Breast epithelium (tissue), 4 donors: ENCODE measurements at regions not wholly inside any gene's neighbourhood (a gene's known extent, or its start where the extent isn't known, plus 50 kb on each side); places are given as distances from the start of the nearest gene placed in this dataset.

Experiments used
- DNase-seq, 2 donors: peaks; one replicate each; pipeline ENCODE4 v3.0.0-alpha.2; 2019; ENCODE audit warnings: low spot score in 2 of 2
- H3K27ac ChIP-seq, 2 donors: fragments of 200-600 bp; sonication (generic) in 1 of 2; one replicate each; pipeline ENCODE4 v1.5.1; 2016 to 2019; ENCODE audit warnings: mild to moderate bottlenecking in 1 of 2
- H3K27me3 ChIP-seq, 2 donors: fragments of 200-600 bp; sonication (generic) in 1 of 2; one replicate each; pipeline versions ENCODE4 v1.5.1 to v1.6.0; 2017 to 2019; ENCODE audit warnings: control low read depth in 1 of 2, mild to moderate bottlenecking in 1 of 2
- H3K36me3 ChIP-seq: fragments of 200-600 bp; one replicate; pipeline ENCODE4 v1.5.1; 2019
- H3K4me1 ChIP-seq, 2 donors: fragments of 200-600 bp; sonication (generic); one replicate each; pipeline ENCODE4 v1.5.1; 2016 to 2019; ENCODE audit warnings: control low read depth in 1 of 2
- H3K4me3 ChIP-seq, 3 donors: fragments of 200-600 bp; sonication (generic); 1 replicate in 2 of 3; 2 replicates in 1 of 3; pipeline ENCODE4 v1.5.1; 2016 to 2019; ENCODE audit warnings: mild to moderate bottlenecking in 3 of 3, moderate library complexity in 2 of 3
- H3K9me3 ChIP-seq, 2 donors: fragments of 200-600 bp; sonication (generic) in 1 of 2; one replicate each; pipeline ENCODE4 v1.5.1; 2016 to 2019; ENCODE audit warnings: control low read depth in 1 of 2
- POLR2A ChIP-seq: fragments of 450-650 bp; IDR thresholded peaks from one replicate; pipeline ENCODE4 v1.6.1; 2016; ENCODE audit warnings: antibody characterized with exemption, mild to moderate bottlenecking, moderate library complexity
- POLR2AphosphoS5 ChIP-seq, 3 donors: sonication (generic); formaldehyde crosslinking; IDR thresholded peaks; one replicate each; pipeline ENCODE4 v1.6.1; 2017; ENCODE audit warnings: antibody characterized with exemption in 3 of 3
- intact Hi-C: fragments of 100-400 bp; cut with DNase I; formaldehyde crosslinking; loops from one replicate; pipeline ENCODE4 v1.15.1; 2023; ENCODE audit warnings: low total_unique reads
- TF ChIP-seq, protein P1 (sequence below), 3 donors: fragments of 450-650 bp; IDR thresholded peaks; one replicate each; pipeline ENCODE4 v1.5.1; 2016 to 2017; ENCODE audit warnings: antibody characterized with exemption in 3 of 3, mild to moderate bottlenecking in 3 of 3, moderate library complexity in 3 of 3

GRCh38 chr9:84481231-84481630 is 140.7 kb upstream of the SLC28A3 start:
- no peak for DNase-seq
- intact Hi-C loops: no loop called here
- Histone ChIP-seq H3K36me3 (no peaks in the 10 kb centered on the region), H3K27ac (no peak overlapping the region), H3K4me1 (no peaks in the 10 kb centered on the region), H3K4me3 (no peak overlapping the region), H3K27me3 (no peaks in the 10 kb centered on the region), H3K9me3 (no peaks in the 10 kb centered on the region)
- TF ChIP-seq, protein P1, sequence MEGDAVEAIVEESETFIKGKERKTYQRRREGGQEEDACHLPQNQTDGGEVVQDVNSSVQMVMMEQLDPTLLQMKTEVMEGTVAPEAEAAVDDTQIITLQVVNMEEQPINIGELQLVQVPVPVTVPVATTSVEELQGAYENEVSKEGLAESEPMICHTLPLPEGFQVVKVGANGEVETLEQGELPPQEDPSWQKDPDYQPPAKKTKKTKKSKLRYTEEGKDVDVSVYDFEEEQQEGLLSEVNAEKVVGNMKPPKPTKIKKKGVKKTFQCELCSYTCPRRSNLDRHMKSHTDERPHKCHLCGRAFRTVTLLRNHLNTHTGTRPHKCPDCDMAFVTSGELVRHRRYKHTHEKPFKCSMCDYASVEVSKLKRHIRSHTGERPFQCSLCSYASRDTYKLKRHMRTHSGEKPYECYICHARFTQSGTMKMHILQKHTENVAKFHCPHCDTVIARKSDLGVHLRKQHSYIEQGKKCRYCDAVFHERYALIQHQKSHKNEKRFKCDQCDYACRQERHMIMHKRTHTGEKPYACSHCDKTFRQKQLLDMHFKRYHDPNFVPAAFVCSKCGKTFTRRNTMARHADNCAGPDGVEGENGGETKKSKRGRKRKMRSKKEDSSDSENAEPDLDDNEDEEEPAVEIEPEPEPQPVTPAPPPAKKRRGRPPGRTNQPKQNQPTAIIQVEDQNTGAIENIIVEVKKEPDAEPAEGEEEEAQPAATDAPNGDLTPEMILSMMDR (IDR thresholded peaks at IDR 0.05): no peak

DNA sequence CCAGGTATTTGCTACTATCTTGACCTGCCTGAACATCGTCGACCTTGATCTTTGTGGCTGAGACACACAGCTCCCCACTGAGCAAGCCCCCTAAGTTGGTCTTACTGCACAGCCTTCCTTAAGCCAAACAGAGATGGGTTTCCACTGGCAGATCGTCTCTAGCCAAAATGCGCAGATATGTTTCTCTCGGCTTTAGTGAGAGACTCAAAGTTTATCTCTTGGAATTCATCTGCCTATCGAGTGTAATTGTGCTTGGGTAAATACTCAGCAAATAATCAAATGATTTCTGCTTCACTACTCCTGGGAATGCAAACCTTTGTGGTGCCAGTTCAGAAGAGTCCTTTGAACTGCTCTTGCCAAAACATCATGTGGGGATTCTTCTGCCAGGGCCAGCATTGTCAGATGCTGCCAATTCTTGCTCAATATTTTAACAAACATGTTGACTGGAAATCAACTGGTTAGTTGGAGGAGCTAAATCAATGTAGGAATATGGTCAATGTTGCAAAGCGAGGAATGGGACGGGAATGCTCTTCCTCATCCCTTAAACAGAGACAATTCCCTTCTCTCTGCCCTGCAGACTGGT is 141.2 kb upstream of the SLC28A3 start:
- intact Hi-C loops: no loop called here
- TF ChIP-seq, protein P1 (IDR thresholded peaks at IDR 0.05): no peak
- TF ChIP-seq POLR2AphosphoS5 (IDR thresholded peaks at IDR 0.05) (no peak), POLR2A (no peak)

GRCh38 chr9:84482607-84483006 is 142.0 kb upstream of the SLC28A3 start:
- Histone ChIP-seq H3K9me3 (no peaks in the 10 kb centered on the region), H3K4me1 (no peaks in the 10 kb centered on the region), H3K27ac (no peak overlapping the region), H3K4me3 (no peak overlapping the region), H3K36me3 (no peaks in the 10 kb centered on the region), H3K27me3 (no peaks in the 10 kb centered on the region)
- intact Hi-C loops: no loop called here
- no peak for DNase-seq
- TF ChIP-seq POLR2AphosphoS5 (IDR thresholded peaks at IDR 0.05): no peak
- TF ChIP-seq, protein P1 (IDR thresholded peaks at IDR 0.05): no peak
- no peak for TF ChIP-seq POLR2A

More for the DNA sequence above, 141.2 kb upstream of the SLC28A3 start:
- H3K36me3 ChIP-seq: no peaks in the 10 kb centered on the region
- H3K4me3 ChIP-seq: no peak overlapping the region
- no peak for DNase-seq
- H3K9me3 ChIP-seq: no peaks in the 10 kb centered on the region
- no peaks in the 10 kb centered on the region for H3K27me3 ChIP-seq
- H3K27ac ChIP-seq: no peak overlapping the region
- no peaks in the 10 kb centered on the region for H3K4me1 ChIP-seq

DNA sequence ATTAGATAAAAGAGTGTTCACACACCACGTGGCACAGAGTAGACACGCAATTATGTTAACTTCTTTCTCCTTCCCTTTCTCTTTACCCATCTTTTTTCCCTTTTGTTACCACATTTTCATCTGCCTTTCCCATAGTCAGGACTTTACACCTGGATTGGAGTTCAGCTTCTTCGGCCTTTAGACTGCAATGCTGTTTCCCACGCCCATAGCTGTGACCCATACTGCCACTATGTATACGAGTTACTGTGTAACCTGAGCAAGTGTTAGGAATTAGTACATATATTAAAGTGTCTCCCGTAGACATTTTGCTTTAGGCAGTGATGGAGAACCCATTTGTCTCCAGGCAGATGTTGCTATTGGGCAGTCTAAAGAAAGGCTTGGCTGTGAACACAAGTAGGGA is 143.6 kb upstream of the SLC28A3 start:
- H3K9me3 ChIP-seq: no peaks in the 10 kb centered on the region
- H3K27ac ChIP-seq: no peak overlapping the region
- no peaks in the 10 kb centered on the region for H3K36me3 ChIP-seq
- TF ChIP-seq POLR2AphosphoS5 (IDR thresholded peaks at IDR 0.05) (no peak), POLR2A (no peak)
- TF ChIP-seq, protein P1 (IDR thresholded peaks at IDR 0.05): no peak
- no peak overlapping the region for H3K4me3 ChIP-seq
- no peaks in the 10 kb centered on the region for H3K27me3 ChIP-seq
- intact Hi-C loops: no loop called here
- DNase-seq: no peak
- no peaks in the 10 kb centered on the region for H3K4me1 ChIP-seq

DNA sequence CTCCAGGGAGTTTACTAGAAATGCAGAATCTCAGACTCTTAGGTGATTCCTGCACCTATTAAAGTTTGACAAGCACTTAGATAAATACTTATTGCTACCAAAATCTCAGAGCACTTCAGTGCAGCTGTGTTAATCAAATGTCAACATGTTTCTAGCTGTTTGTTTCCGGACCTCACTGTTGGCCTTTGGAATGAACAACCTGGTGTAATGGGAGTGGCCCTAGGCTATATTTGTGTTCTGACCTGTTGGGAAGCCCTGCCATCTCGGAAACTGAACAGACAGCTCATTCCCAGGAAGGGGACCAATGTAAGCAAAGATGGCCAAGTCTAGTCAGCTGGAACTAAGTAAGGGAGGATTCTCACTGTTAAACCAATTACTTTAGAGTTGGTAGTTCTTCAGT is 145.0 kb upstream of the SLC28A3 start:
- H3K4me3 ChIP-seq: no peak overlapping the region
- no peaks in the 10 kb centered on the region for H3K9me3 ChIP-seq
- no peak overlapping the region for H3K27ac ChIP-seq
- H3K27me3 ChIP-seq: no peaks in the 10 kb centered on the region
- intact Hi-C loops: no loop called here
- DNase-seq: no peak
- no peaks in the 10 kb centered on the region for H3K36me3 ChIP-seq
- no peak for TF ChIP-seq POLR2A
- TF ChIP-seq, protein P1 (IDR thresholded peaks at IDR 0.05): no peak
- TF ChIP-seq POLR2AphosphoS5 (IDR thresholded peaks at IDR 0.05): no peak
- H3K4me1 ChIP-seq: no peaks in the 10 kb centered on the region
